ENCODE measurements at regions not wholly inside any gene's neighbourhood (a gene's known extent, or its start where the extent isn't known, plus 50 kb on each side); places are given as distances from the start of the nearest gene placed in this dataset.

- DNase-seq (ENCODE audit: unreplicated experiment), result no peak
- no peaks in the 10 kb centered on the region for H3K36me3 Mint-ChIP-seq (ENCODE audit: insufficient read depth, unreplicated experiment)
- no peak for TF ChIP-seq CTCF (IDR thresholded peaks at IDR 0.05; ENCODE audit: unreplicated experiment)
- CTCF ChIA-PET, result no interaction called here
- no peaks in the 10 kb centered on the region for H3K4me1 Mint-ChIP-seq (ENCODE audit: insufficient read depth, unreplicated experiment)
- H3K4me3 Mint-ChIP-seq (ENCODE audit: unreplicated experiment), result no peak overlapping the region
- no peak overlapping the region for H3K27ac Mint-ChIP-seq (ENCODE audit: low read depth, unreplicated experiment)
- no peaks in the 10 kb centered on the region for H3K27me3 Mint-ChIP-seq (ENCODE audit: insufficient read depth, unreplicated experiment)
- intact Hi-C loops (cut with micrococcal nuclease), result no loop called here
- BruUV-seq (replicated peaks), result no TSS peak
- no peaks in the 10 kb centered on the region for H3K9me3 Mint-ChIP-seq (ENCODE audit: unreplicated experiment)
- POLR2A ChIA-PET, result no interaction called here
Observed at GRCh38 chr2:6336752-6337471, 528.8 kb downstream of the CMPK2 start.

GRCh38 chr2:6337472-6337820, 528.3 kb downstream of the CMPK2 start:
- no TSS peak for BruUV-seq (replicated peaks)
- Mint-ChIP-seq H3K9me3 (ENCODE audit: unreplicated experiment) (no peaks in the 10 kb centered on the region), H3K27ac (ENCODE audit: low read depth, unreplicated experiment) (no peak overlapping the region), H3K4me3 (ENCODE audit: unreplicated experiment) (no peak overlapping the region), H3K27me3 (ENCODE audit: insufficient read depth, unreplicated experiment) (no peaks in the 10 kb centered on the region), H3K36me3 (ENCODE audit: insufficient read depth, unreplicated experiment) (no peaks in the 10 kb centered on the region), H3K4me1 (ENCODE audit: insufficient read depth, unreplicated experiment) (no peaks in the 10 kb centered on the region)
- ChIA-PET POLR2A (no interaction called here), CTCF (no interaction called here)
- TF ChIP-seq CTCF (IDR thresholded peaks at IDR 0.05; ENCODE audit: unreplicated experiment), result no peak
- DNase-seq (ENCODE audit: unreplicated experiment), result no peak
- intact Hi-C loops (cut with micrococcal nuclease), result no loop called here

- CTCF ChIA-PET, result interaction anchor here (1.1 kb wide), 1 partner anchor 13 kb away, joined by 3 read pairs; no protein-coding TSS in a partner anchor
- H3K36me3 Mint-ChIP-seq (ENCODE audit: insufficient read depth, unreplicated experiment), result no peaks in the 10 kb centered on the region
- POLR2A ChIA-PET, result no interaction called here
- H3K4me3 Mint-ChIP-seq (ENCODE audit: unreplicated experiment), result no peak overlapping the region
- H3K9me3 Mint-ChIP-seq (ENCODE audit: unreplicated experiment), result no peaks in the 10 kb centered on the region
- H3K4me1 Mint-ChIP-seq (ENCODE audit: insufficient read depth, unreplicated experiment), result peaks cover 10% of the 10 kb centered on the region
- no TSS peak for BruUV-seq (replicated peaks)
- no peaks in the 10 kb centered on the region for H3K27me3 Mint-ChIP-seq (ENCODE audit: insufficient read depth, unreplicated experiment)
- TF ChIP-seq CTCF (IDR thresholded peaks at IDR 0.05; ENCODE audit: unreplicated experiment), result no peak
- no peak overlapping the region for H3K27ac Mint-ChIP-seq (ENCODE audit: low read depth, unreplicated experiment)
- no peak for DNase-seq (ENCODE audit: unreplicated experiment)
- intact Hi-C loops (cut with micrococcal nuclease), result no loop called here
Observed at GRCh38 chr2:6341588-6342129, 524.0 kb downstream of the CMPK2 start.

- Mint-ChIP-seq H3K4me1 (ENCODE audit: insufficient read depth, unreplicated experiment) (peaks cover 10% of the 10 kb centered on the region), H3K27ac (ENCODE audit: low read depth, unreplicated experiment) (no peak overlapping the region), H3K36me3 (ENCODE audit: insufficient read depth, unreplicated experiment) (no peaks in the 10 kb centered on the region), H3K27me3 (ENCODE audit: insufficient read depth, unreplicated experiment) (no peaks in the 10 kb centered on the region), H3K9me3 (ENCODE audit: unreplicated experiment) (no peaks in the 10 kb centered on the region), H3K4me3 (ENCODE audit: unreplicated experiment) (no peak overlapping the region)
- no TSS peak for BruUV-seq (replicated peaks)
- TF ChIP-seq CTCF (IDR thresholded peaks at IDR 0.05; ENCODE audit: unreplicated experiment), result no peak
- ChIA-PET POLR2A (no interaction called here), CTCF (interaction anchor here (1.1 kb wide), 1 partner anchor 12 kb away, joined by 3 read pairs; no protein-coding TSS in a partner anchor)
- intact Hi-C loops (cut with micrococcal nuclease), result no loop called here
- DNase-seq (ENCODE audit: unreplicated experiment), result no peak
Observed at GRCh38 chr2:6342273-6342920, 523.3 kb downstream of the CMPK2 start.

Data from MCF 10A (cell line).